Gastrocnemius medialis (tissue), 4 donors: ENCODE measurements at regions not wholly inside any gene's neighbourhood (a gene's known extent, or its start where the extent isn't known, plus 50 kb on each side); places are given as distances from the start of the nearest gene placed in this dataset.

ENCODE experiments used
- POLR2A ChIP-seq, 2 donors: fragments of 450-650 bp; IDR thresholded peaks; one replicate each; pipeline ENCODE4 v1.6.1; 2017; ENCODE audit warnings: antibody characterized with exemption in 2 of 2, mild to moderate bottlenecking in 2 of 2, moderate library complexity in 2 of 2
- TF ChIP-seq, protein P1 (sequence below), 5 experiments: fragments of 450-650 bp in 3 of 5; fragments of 200-600 bp in 2 of 5; sonication (generic) in 2 of 5; IDR thresholded peaks in 4 of 5; conservative IDR thresholded peaks in 1 of 5; 1 replicate in 4 of 5; 2 replicates in 1 of 5; pipeline ENCODE4 v1.5.1; 2016 to 2019; ENCODE audit warnings: antibody characterized with exemption in 5 of 5, mild to moderate bottlenecking in 3 of 5, moderate library complexity in 3 of 5

DNA sequence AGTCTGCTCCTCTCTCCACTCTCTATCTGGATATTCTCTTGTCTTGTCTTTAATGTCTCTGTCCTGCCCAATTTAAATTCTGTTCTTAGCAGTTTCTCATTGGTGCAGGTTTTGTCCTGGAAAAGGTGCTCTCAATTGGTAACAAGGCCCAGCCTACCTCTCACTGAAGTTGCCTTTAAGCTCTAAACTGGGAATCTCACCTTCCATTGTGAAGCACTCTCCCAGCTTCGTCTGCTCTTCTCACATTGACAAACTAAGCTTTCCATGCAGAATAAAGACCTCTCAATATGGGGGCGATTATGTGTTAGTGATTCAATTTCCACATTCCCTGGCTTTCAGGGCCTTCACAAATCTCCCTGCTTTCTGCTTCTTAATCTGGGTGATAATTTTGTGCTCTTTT lies 1712.2 kb downstream of the GRIK2 start:
- TF ChIP-seq, protein P1, sequence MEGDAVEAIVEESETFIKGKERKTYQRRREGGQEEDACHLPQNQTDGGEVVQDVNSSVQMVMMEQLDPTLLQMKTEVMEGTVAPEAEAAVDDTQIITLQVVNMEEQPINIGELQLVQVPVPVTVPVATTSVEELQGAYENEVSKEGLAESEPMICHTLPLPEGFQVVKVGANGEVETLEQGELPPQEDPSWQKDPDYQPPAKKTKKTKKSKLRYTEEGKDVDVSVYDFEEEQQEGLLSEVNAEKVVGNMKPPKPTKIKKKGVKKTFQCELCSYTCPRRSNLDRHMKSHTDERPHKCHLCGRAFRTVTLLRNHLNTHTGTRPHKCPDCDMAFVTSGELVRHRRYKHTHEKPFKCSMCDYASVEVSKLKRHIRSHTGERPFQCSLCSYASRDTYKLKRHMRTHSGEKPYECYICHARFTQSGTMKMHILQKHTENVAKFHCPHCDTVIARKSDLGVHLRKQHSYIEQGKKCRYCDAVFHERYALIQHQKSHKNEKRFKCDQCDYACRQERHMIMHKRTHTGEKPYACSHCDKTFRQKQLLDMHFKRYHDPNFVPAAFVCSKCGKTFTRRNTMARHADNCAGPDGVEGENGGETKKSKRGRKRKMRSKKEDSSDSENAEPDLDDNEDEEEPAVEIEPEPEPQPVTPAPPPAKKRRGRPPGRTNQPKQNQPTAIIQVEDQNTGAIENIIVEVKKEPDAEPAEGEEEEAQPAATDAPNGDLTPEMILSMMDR (IDR thresholded peaks at IDR 0.05 in 4 of 5, conservative IDR thresholded peaks at IDR 0.05 in 1 of 5) = no peak
- no peak for TF ChIP-seq POLR2A (IDR thresholded peaks at IDR 0.05)
